Type B pancreatic cell (in vitro differentiated cells): ENCODE measurements at regions not wholly inside any gene's neighbourhood (a gene's known extent, or its start where the extent isn't known, plus 50 kb on each side); places are given as distances from the start of the nearest gene placed in this dataset.
"Not testable (repeated sequence)": the region's sequence is repeated elsewhere in the genome, so short reads cannot be mapped to it uniquely, and the experiment has no call there.

Experiments used
- DNase-seq: peaks from one replicate; pipeline ENCODE4 v3.0.0; 2021; ENCODE audit warnings: mixed read lengths; ENCODE audit not compliant: unreplicated experiment; ENCODE audit errors: extremely low spot score
- H3K27ac Mint-ChIP-seq: 2 replicates; pipeline ENCODE4 v1.8.0; 2021; ENCODE audit warnings: mild to moderate bottlenecking, mixed read lengths
- H3K27me3 Mint-ChIP-seq: 2 replicates; pipeline ENCODE4 v1.8.0; 2021; ENCODE audit warnings: mixed read lengths
- H3K36me3 Mint-ChIP-seq: 2 replicates; pipeline ENCODE4 v1.8.0; 2021; ENCODE audit warnings: mixed read lengths
- H3K4me1 Mint-ChIP-seq: one replicate; pipeline ENCODE4 v1.8.0; 2021; ENCODE audit warnings: mixed read lengths; ENCODE audit not compliant: unreplicated experiment
- H3K4me3 Mint-ChIP-seq: 2 replicates; pipeline ENCODE4 v1.8.0; 2021; ENCODE audit warnings: mild to moderate bottlenecking, mixed read lengths
- H3K9me3 Mint-ChIP-seq: 2 replicates; pipeline ENCODE4 v1.8.0; 2021; ENCODE audit warnings: mixed read lengths
- TF ChIP-seq, protein P1 (sequence below): fragments of 200-600 bp; sonication (generic); conservative IDR thresholded peaks from 2 replicates; pipeline ENCODE4 v1.5.0; 2021; ENCODE audit warnings: antibody characterized with exemption, mild to moderate bottlenecking

DNA sequence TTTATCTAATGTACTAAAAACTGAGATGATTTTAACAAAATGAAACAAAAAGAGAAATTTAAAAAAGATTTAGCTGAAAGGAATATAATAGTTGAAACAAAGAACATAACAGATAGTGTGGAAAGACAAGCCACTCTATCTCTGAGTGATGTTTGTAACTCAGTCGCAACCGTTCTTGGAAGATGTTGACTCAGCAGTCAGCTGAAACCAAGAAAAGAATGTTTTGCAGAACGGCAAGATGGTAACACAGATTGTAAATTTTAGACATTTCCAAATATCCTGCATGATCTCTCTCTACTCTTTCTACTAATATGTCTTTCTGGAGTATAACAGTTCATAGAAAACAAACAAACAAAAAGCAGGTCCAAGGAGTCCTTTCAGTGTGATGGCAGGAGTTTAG is 746.1 kb upstream of the CDH6 start:
- Mint-ChIP-seq H3K9me3 (peaks cover 3% of the 10 kb centered on the region), H3K4me1 (no peaks in the 10 kb centered on the region), H3K27ac (no peak overlapping the region), H3K27me3 (no peaks in the 10 kb centered on the region), H3K4me3 (no peak overlapping the region), H3K36me3 (no peaks in the 10 kb centered on the region)
- TF ChIP-seq, protein P1, sequence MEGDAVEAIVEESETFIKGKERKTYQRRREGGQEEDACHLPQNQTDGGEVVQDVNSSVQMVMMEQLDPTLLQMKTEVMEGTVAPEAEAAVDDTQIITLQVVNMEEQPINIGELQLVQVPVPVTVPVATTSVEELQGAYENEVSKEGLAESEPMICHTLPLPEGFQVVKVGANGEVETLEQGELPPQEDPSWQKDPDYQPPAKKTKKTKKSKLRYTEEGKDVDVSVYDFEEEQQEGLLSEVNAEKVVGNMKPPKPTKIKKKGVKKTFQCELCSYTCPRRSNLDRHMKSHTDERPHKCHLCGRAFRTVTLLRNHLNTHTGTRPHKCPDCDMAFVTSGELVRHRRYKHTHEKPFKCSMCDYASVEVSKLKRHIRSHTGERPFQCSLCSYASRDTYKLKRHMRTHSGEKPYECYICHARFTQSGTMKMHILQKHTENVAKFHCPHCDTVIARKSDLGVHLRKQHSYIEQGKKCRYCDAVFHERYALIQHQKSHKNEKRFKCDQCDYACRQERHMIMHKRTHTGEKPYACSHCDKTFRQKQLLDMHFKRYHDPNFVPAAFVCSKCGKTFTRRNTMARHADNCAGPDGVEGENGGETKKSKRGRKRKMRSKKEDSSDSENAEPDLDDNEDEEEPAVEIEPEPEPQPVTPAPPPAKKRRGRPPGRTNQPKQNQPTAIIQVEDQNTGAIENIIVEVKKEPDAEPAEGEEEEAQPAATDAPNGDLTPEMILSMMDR: no peak
- no peak for DNase-seq

GRCh38 chr5:30446456-30446855 is 747.0 kb upstream of the CDH6 start:
- DNase-seq: no peak

DNA sequence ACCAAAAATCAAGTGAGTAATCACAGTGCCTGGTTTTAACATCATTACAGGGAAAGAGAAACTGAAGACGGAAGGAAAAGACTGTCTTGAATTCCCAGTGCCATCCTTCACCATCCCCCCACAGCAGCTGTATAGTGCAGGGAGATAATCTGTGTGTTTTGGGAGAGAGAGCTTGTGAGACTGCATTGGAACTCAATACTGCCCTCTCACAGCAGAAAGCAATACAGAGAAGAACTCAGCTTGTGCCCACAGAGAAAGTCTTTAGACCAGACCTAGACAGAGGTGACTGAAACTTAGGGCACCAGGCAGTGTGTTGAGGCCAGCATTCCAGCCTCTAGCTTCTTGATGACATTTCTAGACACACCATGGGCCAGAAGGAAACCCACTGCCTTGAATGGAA is 754.7 kb upstream of the CDH6 start:
- H3K9me3 Mint-ChIP-seq: peaks cover 9% of the 10 kb centered on the region

More at GRCh38 chr5:30446456-30446855, 747.0 kb upstream of the CDH6 start:
- Mint-ChIP-seq H3K4me3 (no peak overlapping the region), H3K27me3 (no peaks in the 10 kb centered on the region), H3K9me3 (peaks cover 3% of the 10 kb centered on the region), H3K27ac (no peak overlapping the region), H3K4me1 (no peaks in the 10 kb centered on the region), H3K36me3 (no peaks in the 10 kb centered on the region)
- TF ChIP-seq, protein P1: no peak

GRCh38 chr5:30436691-30437090 is 756.8 kb upstream of the CDH6 start:
- no peaks in the 10 kb centered on the region for H3K4me1 Mint-ChIP-seq
- TF ChIP-seq, protein P1: no peak
- DNase-seq: no peak
- no peaks in the 10 kb centered on the region for H3K27me3 Mint-ChIP-seq
- no peaks in the 10 kb centered on the region for H3K36me3 Mint-ChIP-seq
- H3K9me3 Mint-ChIP-seq: peaks cover 6% of the 10 kb centered on the region
- H3K4me3 Mint-ChIP-seq: no peak overlapping the region
- H3K27ac Mint-ChIP-seq: no peak overlapping the region

More for the DNA sequence above, 754.7 kb upstream of the CDH6 start:
- TF ChIP-seq, protein P1: no peak
- H3K27me3 Mint-ChIP-seq: no peaks in the 10 kb centered on the region
- H3K36me3 Mint-ChIP-seq: no peaks in the 10 kb centered on the region
- no peaks in the 10 kb centered on the region for H3K4me1 Mint-ChIP-seq
- no peak for DNase-seq
- no peak overlapping the region for H3K4me3 Mint-ChIP-seq
- no peak overlapping the region for H3K27ac Mint-ChIP-seq

DNA sequence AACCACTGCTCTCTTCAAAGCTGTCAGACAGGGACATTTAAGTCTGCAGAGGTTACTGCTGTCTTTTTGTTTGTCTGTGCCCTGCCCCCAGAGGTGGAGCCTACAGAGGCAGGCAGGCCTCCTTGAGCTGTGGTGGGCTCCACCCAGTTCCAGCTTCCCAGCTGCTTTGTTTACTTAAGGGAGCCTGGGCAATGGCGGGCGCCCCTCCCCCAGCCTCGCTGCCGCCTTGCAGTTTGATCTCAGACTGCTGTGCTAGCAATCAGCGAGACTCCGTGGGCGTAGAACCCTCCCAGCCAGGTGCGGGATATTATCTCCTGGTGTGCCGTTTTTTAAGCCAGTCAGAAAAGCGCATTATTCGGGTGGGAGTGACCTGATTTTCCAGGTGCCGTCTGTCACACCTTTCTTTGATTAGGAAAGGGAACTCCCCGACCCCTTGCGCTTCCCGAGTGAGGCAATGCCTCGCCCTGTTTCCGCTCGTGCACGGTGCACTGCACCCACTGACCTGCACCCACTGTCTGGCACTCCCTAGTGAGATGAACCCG is 764.5 kb upstream of the CDH6 start:
- not testable (repeated sequence) for H3K4me1 Mint-ChIP-seq, H3K9me3 Mint-ChIP-seq, H3K36me3 Mint-ChIP-seq, H3K27ac Mint-ChIP-seq, DNase-seq, H3K27me3 Mint-ChIP-seq
- peak overlapping the region; percentile 82 for H3K4me3 Mint-ChIP-seq

- no peak for DNase-seq
- Mint-ChIP-seq H3K27ac (no peak overlapping the region), H3K36me3 (no peaks in the 10 kb centered on the region), H3K4me1 (no peaks in the 10 kb centered on the region), H3K27me3 (no peaks in the 10 kb centered on the region), H3K9me3 (no peaks in the 10 kb centered on the region), H3K4me3 (no peak overlapping the region)
- TF ChIP-seq, protein P1: no peak
These were observed 779.4 kb upstream of the CDH6 start for GRCh38 chr5:30414078-30414477.
